IMR-90 (cell line): ENCODE measurements at regions not wholly inside any gene's neighbourhood (a gene's known extent, or its start where the extent isn't known, plus 50 kb on each side); places are given as distances from the start of the nearest gene placed in this dataset.

Experiments used
- CTCF ChIP-seq: conservative IDR thresholded peaks from 2 replicates; pipeline ENCODE4 v1.5.1; 2012; ENCODE audit warnings: mild to moderate bottlenecking, low read depth, low read length, improper control_type of control experiment
- MAZ ChIP-seq: IDR thresholded peaks from 2 replicates; pipeline ENCODE4 v1.6.1; 2012; ENCODE audit warnings: low read depth, mild to moderate bottlenecking, low read length, improper control_type of control experiment, moderate library complexity, borderline replicate concordance
- NFE2L2 ChIP-seq: fragments of 150-350 bp; IDR thresholded peaks from 2 replicates; pipeline ENCODE4 v1.6.1; 2016; ENCODE audit warnings: low read depth, mild to moderate bottlenecking, low read length

- TF ChIP-seq MAZ: no peak; the same call in 1 of the 2 replicates
- TF ChIP-seq NFE2L2: no peak
- no peak for TF ChIP-seq CTCF
Observed at GRCh38 chr2:235263205-235264120, 230.4 kb upstream of the AGAP1 start.
